GM23338 (cell line): ENCODE measurements at regions not wholly inside any gene's neighbourhood (a gene's known extent, or its start where the extent isn't known, plus 50 kb on each side); places are given as distances from the start of the nearest gene placed in this dataset.

Experiments used
- ATAC-seq: fragments of 200-7000 bp; cut with Tn5 transposase; 3 replicates; pipeline ENCODE4 v1.9.1; 2020
- DNase-seq: peaks from one replicate; pipeline ENCODE4 v3.0.0-alpha.2; 2015; ENCODE audit warnings: low spot score
- H2AFZ ChIP-seq: fragments of 200-600 bp; sonication (generic); 2 replicates; pipeline ENCODE4 v1.8.0; 2016; ENCODE audit warnings: antibody characterized with exemption, mild to moderate bottlenecking, moderate library complexity
- H3F3A ChIP-seq: fragments of 200-600 bp; sonication (generic); replicated peaks from 2 replicates; pipeline ENCODE4 v1.8.0; 2017; ENCODE audit warnings: antibody characterized with exemption, mixed run types, low read depth
- H3K27ac ChIP-seq: fragments of 200-600 bp; sonication (generic); 2 replicates; pipeline ENCODE4 v1.6.1; 2016; ENCODE audit warnings: low read depth
- H3K27me3 ChIP-seq: fragments of 200-600 bp; sonication (generic); 2 replicates; pipeline ENCODE4 v1.8.0; 2016; ENCODE audit warnings: mild to moderate bottlenecking, mixed run types, moderate library complexity; ENCODE audit not compliant: insufficient read depth
- H3K36me3 ChIP-seq: fragments of 200-600 bp; sonication (generic); 2 replicates; pipeline ENCODE4 v1.8.0; 2016; ENCODE audit warnings: mild to moderate bottlenecking; ENCODE audit not compliant: insufficient read depth
- H3K4me1 ChIP-seq: fragments of 200-600 bp; sonication (generic); 2 replicates; pipeline ENCODE4 v1.8.0; 2016; ENCODE audit warnings: mild to moderate bottlenecking, moderate library complexity; ENCODE audit not compliant: insufficient read depth
- H3K4me2 ChIP-seq: fragments of 200-600 bp; sonication (generic); 2 replicates; pipeline ENCODE4 v1.7.1; 2017; ENCODE audit warnings: mixed run types
- H3K4me3 ChIP-seq: fragments of 200-600 bp; sonication (generic); 2 replicates; pipeline ENCODE4 v1.6.1; 2016; ENCODE audit warnings: mixed run types
- H3K79me2 ChIP-seq: fragments of 200-600 bp; sonication (generic); replicated peaks from 2 replicates; pipeline ENCODE4 v1.8.0; 2017; ENCODE audit warnings: mild to moderate bottlenecking; ENCODE audit not compliant: insufficient read depth
- H3K9me2 ChIP-seq: fragments of 200-600 bp; sonication (generic); 2 replicates; pipeline ENCODE4 v1.8.0; 2017; ENCODE audit not compliant: insufficient read depth
- H4K20me1 ChIP-seq: fragments of 200-600 bp; sonication (generic); replicated peaks from 2 replicates; pipeline ENCODE4 v1.8.0; 2017; ENCODE audit warnings: mild to moderate bottlenecking; ENCODE audit not compliant: insufficient read depth
- H3K27ac Mint-ChIP-seq: 2 replicates; pipeline ENCODE4 v1.8.0; 2020; ENCODE audit warnings: inconsistent platforms, mild to moderate bottlenecking, moderate library complexity, mixed read lengths
- H3K27me3 Mint-ChIP-seq: 3 replicates; pipeline ENCODE4 v1.8.0; 2022; ENCODE audit warnings: low read depth, mild to moderate bottlenecking, moderate library complexity, mixed read lengths, inconsistent platforms; ENCODE audit not compliant: insufficient read depth, poor library complexity
- H3K36me3 Mint-ChIP-seq: 3 replicates; pipeline ENCODE4 v1.8.0; 2021; ENCODE audit warnings: low read depth, mild to moderate bottlenecking, inconsistent platforms, moderate library complexity, mixed read lengths
- H3K4me1 Mint-ChIP-seq: 3 replicates; pipeline ENCODE4 v1.8.0; 2020; ENCODE audit warnings: mild to moderate bottlenecking, inconsistent platforms, mixed read lengths
- H3K4me3 Mint-ChIP-seq: 3 replicates; pipeline ENCODE4 v1.8.0; 2021; ENCODE audit warnings: moderate library complexity, mild to moderate bottlenecking, inconsistent platforms, mixed read lengths
- H3K9me3 Mint-ChIP-seq: 3 replicates; pipeline ENCODE4 v1.8.0; 2020; ENCODE audit warnings: moderate library complexity, mild to moderate bottlenecking, inconsistent platforms, mixed read lengths
- CREB1 ChIP-seq: fragments of 250-450 bp; sonication (Bioruptor Pico); IDR thresholded peaks from 2 replicates; pipeline ENCODE4 v1.5.0; 2020; ENCODE audit warnings: low read depth, mild to moderate bottlenecking, moderate library complexity
- EZH2 ChIP-seq: fragments of 200-600 bp; sonication (generic); IDR thresholded peaks from one replicate; pipeline ENCODE4 v1.8.0; 2017; ENCODE audit warnings: antibody characterized with exemption, mild to moderate bottlenecking, low read depth; ENCODE audit not compliant: unreplicated experiment
- EZH2phosphoT487 ChIP-seq: fragments of 200-600 bp; sonication (generic); IDR thresholded peaks from one replicate; pipeline ENCODE4 v1.8.1; 2018; ENCODE audit warnings: antibody characterized with exemption; ENCODE audit not compliant: unreplicated experiment
- JUNB ChIP-seq: IDR thresholded peaks from one replicate; pipeline ENCODE4 v1.6.1; 2016; ENCODE audit warnings: antibody characterized with exemption; ENCODE audit not compliant: unreplicated experiment
- NANOG ChIP-seq: IDR thresholded peaks from 2 replicates; pipeline ENCODE4 v1.6.1; 2016; ENCODE audit warnings: antibody characterized with exemption, borderline replicate concordance
- POLR2AphosphoS5 ChIP-seq: IDR thresholded peaks from 2 replicates; pipeline ENCODE4 v1.6.1; 2016; ENCODE audit warnings: antibody characterized with exemption, low read depth
- STAT1 ChIP-seq: IDR thresholded peaks from one replicate; pipeline ENCODE4 v1.6.1; 2016; ENCODE audit warnings: antibody characterized with exemption; ENCODE audit not compliant: unreplicated experiment
- ZNF114 ChIP-seq: fragments of 250-450 bp; sonication (Bioruptor Pico); IDR thresholded peaks from 2 replicates; pipeline ENCODE4 v1.5.0; 2020; ENCODE audit warnings: mild to moderate bottlenecking, moderate library complexity
- ZNF331 ChIP-seq: fragments of 250-450 bp; sonication (Bioruptor Pico); IDR thresholded peaks from 2 replicates; pipeline ENCODE4 v1.5.0; 2020; ENCODE audit warnings: low read depth, mild to moderate bottlenecking, moderate library complexity
- TF ChIP-seq, protein P1 (sequence below): IDR thresholded peaks from 2 replicates; pipeline ENCODE4 v1.6.1; 2016; ENCODE audit warnings: antibody characterized with exemption
- TF ChIP-seq, protein P2 (sequence below): fragments of 250-450 bp; sonication (Bioruptor Pico); IDR thresholded peaks from 2 replicates; pipeline ENCODE4 v1.5.0; 2020; ENCODE audit warnings: mild to moderate bottlenecking, moderate library complexity
- TF ChIP-seq, protein P3 (sequence below): IDR thresholded peaks from one replicate; pipeline ENCODE4 v1.6.1; 2018; ENCODE audit warnings: antibody characterized with exemption; ENCODE audit not compliant: unreplicated experiment
- TF ChIP-seq, protein P4 (sequence below), 2 experiments: fragments of 200-600 bp in 1 of 2; sonication (generic) in 1 of 2; conservative IDR thresholded peaks; 2 replicates each; pipeline versions ENCODE4 v1.5.1 to v1.6.1; 2016 to 2017; ENCODE audit warnings: antibody characterized with exemption in 2 of 2, low read depth in 2 of 2, mild to moderate bottlenecking in 2 of 2, moderate library complexity in 1 of 2

DNA sequence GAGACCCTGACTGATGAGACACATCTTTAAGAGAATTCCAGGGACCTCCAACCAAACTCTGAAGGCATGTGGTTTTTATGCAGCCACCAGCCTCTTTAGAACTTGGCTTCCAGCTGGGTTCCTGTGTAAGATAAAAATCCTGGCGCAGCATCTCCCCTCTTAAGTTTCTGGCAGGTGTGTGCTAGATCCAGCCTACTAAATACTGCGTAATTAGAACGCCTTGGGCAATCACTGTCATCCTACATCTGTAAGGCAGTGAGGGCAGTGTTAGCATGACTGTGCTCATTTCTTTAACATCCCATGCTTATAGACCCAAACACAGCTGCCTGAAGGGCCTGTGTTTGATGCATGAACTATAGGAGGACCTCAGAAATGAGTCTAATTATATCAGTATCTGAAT, 173.5 kb upstream of the OBI1 start:
- Histone ChIP-seq H3K4me3 (no peak overlapping the region), H4K20me1 (no peaks in the 10 kb centered on the region), H3K27me3 (no peaks in the 10 kb centered on the region), H3F3A (no peaks in the 10 kb centered on the region), H3K27ac (no peak overlapping the region), H3K4me1 (no peaks in the 10 kb centered on the region), H2AFZ (no peak overlapping the region), H3K9me2 (no peaks in the 10 kb centered on the region), H3K79me2 (no peaks in the 10 kb centered on the region), H3K36me3 (no peaks in the 10 kb centered on the region), H3K4me2 (no peak overlapping the region)
- no peak for ATAC-seq
- H3K4me3 Mint-ChIP-seq = no peak overlapping the region
- H3K27me3 Mint-ChIP-seq = no peaks in the 10 kb centered on the region
- TF ChIP-seq NANOG = no peak
- no peak for TF ChIP-seq ZNF114 (CRISPR knock-in tag)
- no peak for TF ChIP-seq POLR2AphosphoS5
- TF ChIP-seq ZNF331 = no peak
- no peak for TF ChIP-seq STAT1
- TF ChIP-seq JUNB = no peak
- TF ChIP-seq, protein P1, sequence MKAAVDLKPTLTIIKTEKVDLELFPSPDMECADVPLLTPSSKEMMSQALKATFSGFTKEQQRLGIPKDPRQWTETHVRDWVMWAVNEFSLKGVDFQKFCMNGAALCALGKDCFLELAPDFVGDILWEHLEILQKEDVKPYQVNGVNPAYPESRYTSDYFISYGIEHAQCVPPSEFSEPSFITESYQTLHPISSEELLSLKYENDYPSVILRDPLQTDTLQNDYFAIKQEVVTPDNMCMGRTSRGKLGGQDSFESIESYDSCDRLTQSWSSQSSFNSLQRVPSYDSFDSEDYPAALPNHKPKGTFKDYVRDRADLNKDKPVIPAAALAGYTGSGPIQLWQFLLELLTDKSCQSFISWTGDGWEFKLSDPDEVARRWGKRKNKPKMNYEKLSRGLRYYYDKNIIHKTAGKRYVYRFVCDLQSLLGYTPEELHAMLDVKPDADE = no peak
- TF ChIP-seq, protein P2, sequence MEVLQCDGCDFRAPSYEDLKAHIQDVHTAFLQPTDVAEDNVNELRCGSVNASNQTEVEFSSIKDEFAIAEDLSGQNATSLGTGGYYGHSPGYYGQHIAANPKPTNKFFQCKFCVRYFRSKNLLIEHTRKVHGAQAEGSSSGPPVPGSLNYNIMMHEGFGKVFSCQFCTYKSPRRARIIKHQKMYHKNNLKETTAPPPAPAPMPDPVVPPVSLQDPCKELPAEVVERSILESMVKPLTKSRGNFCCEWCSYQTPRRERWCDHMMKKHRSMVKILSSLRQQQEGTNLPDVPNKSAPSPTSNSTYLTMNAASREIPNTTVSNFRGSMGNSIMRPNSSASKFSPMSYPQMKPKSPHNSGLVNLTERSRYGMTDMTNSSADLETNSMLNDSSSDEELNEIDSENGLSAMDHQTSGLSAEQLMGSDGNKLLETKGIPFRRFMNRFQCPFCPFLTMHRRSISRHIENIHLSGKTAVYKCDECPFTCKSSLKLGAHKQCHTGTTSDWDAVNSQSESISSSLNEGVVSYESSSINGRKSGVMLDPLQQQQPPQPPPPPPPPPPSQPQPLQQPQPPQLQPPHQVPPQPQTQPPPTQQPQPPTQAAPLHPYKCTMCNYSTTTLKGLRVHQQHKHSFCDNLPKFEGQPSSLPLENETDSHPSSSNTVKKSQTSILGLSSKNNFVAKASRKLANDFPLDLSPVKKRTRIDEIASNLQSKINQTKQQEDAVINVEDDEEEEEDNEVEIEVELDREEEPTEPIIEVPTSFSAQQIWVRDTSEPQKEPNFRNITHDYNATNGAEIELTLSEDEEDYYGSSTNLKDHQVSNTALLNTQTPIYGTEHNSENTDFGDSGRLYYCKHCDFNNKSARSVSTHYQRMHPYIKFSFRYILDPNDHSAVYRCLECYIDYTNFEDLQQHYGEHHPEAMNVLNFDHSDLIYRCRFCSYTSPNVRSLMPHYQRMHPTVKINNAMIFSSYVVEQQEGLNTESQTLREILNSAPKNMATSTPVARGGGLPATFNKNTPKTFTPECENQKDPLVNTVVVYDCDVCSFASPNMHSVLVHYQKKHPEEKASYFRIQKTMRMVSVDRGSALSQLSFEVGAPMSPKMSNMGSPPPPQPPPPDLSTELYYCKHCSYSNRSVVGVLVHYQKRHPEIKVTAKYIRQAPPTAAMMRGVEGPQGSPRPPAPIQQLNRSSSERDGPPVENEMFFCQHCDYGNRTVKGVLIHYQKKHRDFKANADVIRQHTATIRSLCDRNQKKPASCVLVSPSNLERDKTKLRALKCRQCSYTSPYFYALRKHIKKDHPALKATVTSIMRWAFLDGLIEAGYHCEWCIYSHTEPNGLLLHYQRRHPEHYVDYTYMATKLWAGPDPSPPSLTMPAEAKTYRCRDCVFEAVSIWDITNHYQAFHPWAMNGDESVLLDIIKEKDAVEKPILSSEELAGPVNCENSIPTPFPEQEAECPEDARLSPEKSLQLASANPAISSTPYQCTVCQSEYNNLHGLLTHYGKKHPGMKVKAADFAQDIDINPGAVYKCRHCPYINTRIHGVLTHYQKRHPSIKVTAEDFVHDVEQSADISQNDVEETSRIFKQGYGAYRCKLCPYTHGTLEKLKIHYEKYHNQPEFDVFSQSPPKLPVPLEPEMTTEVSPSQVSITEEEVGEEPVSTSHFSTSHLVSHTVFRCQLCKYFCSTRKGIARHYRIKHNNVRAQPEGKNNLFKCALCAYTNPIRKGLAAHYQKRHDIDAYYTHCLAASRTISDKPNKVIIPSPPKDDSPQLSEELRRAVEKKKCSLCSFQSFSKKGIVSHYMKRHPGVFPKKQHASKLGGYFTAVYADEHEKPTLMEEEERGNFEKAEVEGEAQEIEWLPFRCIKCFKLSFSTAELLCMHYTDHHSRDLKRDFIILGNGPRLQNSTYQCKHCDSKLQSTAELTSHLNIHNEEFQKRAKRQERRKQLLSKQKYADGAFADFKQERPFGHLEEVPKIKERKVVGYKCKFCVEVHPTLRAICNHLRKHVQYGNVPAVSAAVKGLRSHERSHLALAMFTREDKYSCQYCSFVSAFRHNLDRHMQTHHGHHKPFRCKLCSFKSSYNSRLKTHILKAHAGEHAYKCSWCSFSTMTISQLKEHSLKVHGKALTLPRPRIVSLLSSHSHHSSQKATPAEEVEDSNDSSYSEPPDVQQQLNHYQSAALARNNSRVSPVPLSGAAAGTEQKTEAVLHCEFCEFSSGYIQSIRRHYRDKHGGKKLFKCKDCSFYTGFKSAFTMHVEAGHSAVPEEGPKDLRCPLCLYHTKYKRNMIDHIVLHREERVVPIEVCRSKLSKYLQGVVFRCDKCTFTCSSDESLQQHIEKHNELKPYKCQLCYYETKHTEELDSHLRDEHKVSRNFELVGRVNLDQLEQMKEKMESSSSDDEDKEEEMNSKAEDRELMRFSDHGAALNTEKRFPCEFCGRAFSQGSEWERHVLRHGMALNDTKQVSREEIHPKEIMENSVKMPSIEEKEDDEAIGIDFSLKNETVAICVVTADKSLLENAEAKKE (CRISPR knock-in tag) = no peak
- TF ChIP-seq, protein P3, sequence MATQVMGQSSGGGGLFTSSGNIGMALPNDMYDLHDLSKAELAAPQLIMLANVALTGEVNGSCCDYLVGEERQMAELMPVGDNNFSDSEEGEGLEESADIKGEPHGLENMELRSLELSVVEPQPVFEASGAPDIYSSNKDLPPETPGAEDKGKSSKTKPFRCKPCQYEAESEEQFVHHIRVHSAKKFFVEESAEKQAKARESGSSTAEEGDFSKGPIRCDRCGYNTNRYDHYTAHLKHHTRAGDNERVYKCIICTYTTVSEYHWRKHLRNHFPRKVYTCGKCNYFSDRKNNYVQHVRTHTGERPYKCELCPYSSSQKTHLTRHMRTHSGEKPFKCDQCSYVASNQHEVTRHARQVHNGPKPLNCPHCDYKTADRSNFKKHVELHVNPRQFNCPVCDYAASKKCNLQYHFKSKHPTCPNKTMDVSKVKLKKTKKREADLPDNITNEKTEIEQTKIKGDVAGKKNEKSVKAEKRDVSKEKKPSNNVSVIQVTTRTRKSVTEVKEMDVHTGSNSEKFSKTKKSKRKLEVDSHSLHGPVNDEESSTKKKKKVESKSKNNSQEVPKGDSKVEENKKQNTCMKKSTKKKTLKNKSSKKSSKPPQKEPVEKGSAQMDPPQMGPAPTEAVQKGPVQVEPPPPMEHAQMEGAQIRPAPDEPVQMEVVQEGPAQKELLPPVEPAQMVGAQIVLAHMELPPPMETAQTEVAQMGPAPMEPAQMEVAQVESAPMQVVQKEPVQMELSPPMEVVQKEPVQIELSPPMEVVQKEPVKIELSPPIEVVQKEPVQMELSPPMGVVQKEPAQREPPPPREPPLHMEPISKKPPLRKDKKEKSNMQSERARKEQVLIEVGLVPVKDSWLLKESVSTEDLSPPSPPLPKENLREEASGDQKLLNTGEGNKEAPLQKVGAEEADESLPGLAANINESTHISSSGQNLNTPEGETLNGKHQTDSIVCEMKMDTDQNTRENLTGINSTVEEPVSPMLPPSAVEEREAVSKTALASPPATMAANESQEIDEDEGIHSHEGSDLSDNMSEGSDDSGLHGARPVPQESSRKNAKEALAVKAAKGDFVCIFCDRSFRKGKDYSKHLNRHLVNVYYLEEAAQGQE = no peak
- TF ChIP-seq, protein P4, sequence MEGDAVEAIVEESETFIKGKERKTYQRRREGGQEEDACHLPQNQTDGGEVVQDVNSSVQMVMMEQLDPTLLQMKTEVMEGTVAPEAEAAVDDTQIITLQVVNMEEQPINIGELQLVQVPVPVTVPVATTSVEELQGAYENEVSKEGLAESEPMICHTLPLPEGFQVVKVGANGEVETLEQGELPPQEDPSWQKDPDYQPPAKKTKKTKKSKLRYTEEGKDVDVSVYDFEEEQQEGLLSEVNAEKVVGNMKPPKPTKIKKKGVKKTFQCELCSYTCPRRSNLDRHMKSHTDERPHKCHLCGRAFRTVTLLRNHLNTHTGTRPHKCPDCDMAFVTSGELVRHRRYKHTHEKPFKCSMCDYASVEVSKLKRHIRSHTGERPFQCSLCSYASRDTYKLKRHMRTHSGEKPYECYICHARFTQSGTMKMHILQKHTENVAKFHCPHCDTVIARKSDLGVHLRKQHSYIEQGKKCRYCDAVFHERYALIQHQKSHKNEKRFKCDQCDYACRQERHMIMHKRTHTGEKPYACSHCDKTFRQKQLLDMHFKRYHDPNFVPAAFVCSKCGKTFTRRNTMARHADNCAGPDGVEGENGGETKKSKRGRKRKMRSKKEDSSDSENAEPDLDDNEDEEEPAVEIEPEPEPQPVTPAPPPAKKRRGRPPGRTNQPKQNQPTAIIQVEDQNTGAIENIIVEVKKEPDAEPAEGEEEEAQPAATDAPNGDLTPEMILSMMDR (conservative IDR thresholded peaks at IDR 0.05; ENCODE audit: low read depth in 2 of 2) = no peak
- no peak for TF ChIP-seq EZH2
- no peak for TF ChIP-seq EZH2phosphoT487
- no peak for TF ChIP-seq CREB1 (CRISPR knock-in tag)
- no peaks in the 10 kb centered on the region for H3K4me1 Mint-ChIP-seq
- no peaks in the 10 kb centered on the region for H3K36me3 Mint-ChIP-seq
- no peak for DNase-seq
- no peak overlapping the region for H3K27ac Mint-ChIP-seq
- H3K9me3 Mint-ChIP-seq = no peaks in the 10 kb centered on the region
